WERI-Rb-1 (cell line): ENCODE measurements at regions not wholly inside any gene's neighbourhood (a gene's known extent, or its start where the extent isn't known, plus 50 kb on each side); places are given as distances from the start of the nearest gene placed in this dataset.

Source experiments
- DNase-seq: peaks from one replicate; pipeline ENCODE4 v3.0.0-alpha.2; 2020
- H3K27ac ChIP-seq: fragments of 250-450 bp; sonication (Bioruptor Pico); 2 replicates; pipeline ENCODE4 v1.5.1; 2020; ENCODE audit warnings: mild to moderate bottlenecking, moderate library complexity
- H3K27me3 ChIP-seq: fragments of 250-450 bp; sonication (Bioruptor Pico); 2 replicates; pipeline ENCODE4 v1.5.1; 2021; ENCODE audit warnings: mild to moderate bottlenecking, low read depth, moderate library complexity; ENCODE audit not compliant: insufficient read depth, severe bottlenecking
- H3K36me3 ChIP-seq: fragments of 250-450 bp; sonication (Bioruptor Pico); 2 replicates; pipeline ENCODE4 v1.5.1; 2020; ENCODE audit warnings: mild to moderate bottlenecking, moderate library complexity
- H3K4me3 ChIP-seq: 2 replicates; pipeline ENCODE4 v1.5.1; 2011; ENCODE audit warnings: low read depth, mild to moderate bottlenecking, control low read depth, low read length
- H3K9me3 ChIP-seq: fragments of 250-450 bp; sonication (Bioruptor Pico); 2 replicates; pipeline ENCODE4 v1.5.1; 2021; ENCODE audit warnings: mild to moderate bottlenecking, moderate library complexity; ENCODE audit not compliant: severe bottlenecking
- CTCF ChIP-seq: IDR thresholded peaks from 2 replicates; pipeline ENCODE4 v1.5.1; 2011; ENCODE audit warnings: low read depth, mild to moderate bottlenecking, control low read depth, inconsistent platforms, low read length

DNA sequence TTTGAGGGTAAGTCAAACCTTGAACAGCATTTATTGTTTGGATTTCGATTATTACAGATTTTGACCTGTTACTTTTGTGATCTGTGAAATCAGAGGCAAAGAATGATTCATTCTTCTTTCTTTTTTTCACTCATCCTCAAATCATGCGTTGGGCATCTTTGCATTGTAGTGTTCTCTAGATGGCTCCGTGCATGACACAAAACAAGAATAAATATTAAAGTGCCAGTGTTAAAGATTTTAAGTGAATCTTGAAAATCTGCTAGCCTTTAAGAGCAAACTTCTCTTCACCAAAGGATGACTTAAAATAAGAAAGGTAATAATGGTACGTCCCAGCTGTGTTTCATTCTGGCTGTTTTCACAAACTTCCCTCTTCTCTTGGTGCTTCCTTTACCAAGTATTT is 361.9 kb upstream of the SMARCA2 start:
- H3K4me3 ChIP-seq, result no peak overlapping the region
- no peaks in the 10 kb centered on the region for H3K36me3 ChIP-seq
- no peak for DNase-seq
- H3K27me3 ChIP-seq, result peaks cover 74% of the 10 kb centered on the region
- peaks cover 2% of the 10 kb centered on the region for H3K9me3 ChIP-seq
- no peak for TF ChIP-seq CTCF
- no peak overlapping the region for H3K27ac ChIP-seq

DNA sequence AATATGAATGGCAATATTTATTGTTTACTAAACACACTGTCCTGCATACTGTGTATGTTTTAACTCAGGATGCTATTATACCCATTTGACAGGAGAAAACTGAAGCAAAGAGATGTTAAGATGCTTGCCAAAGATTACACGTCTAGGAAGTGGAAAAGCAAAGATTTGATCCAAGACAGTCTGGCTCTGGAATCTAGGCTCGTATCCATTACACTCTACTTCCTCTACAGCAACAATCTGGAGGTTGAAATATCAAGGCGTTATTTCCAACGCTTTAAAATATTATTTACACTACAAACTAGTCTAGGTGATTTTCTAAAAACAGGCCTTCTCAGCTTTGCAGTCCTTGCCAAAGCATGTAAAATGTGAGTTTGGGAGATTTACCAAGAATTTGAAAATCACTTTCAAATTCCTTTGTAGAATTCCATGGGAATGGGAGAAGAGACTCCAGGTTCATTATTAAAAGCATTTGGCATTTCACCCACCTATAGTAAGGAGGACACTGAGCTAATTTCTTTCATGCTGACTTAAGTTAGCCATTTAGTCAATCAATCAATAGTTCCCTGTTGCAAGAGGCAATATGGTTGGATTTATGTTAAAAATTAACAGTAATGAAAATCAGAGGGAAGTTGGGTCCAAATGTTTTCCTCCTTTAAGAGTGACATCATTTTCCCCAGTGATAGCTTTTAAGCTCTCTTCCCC is 356.3 kb upstream of the SMARCA2 start:
- no peak for TF ChIP-seq CTCF
- no peaks in the 10 kb centered on the region for H3K36me3 ChIP-seq
- H3K4me3 ChIP-seq, result no peak overlapping the region

GRCh38 chr9:1659363-1659690 is 355.8 kb upstream of the SMARCA2 start:
- H3K9me3 ChIP-seq, result peaks cover 2% of the 10 kb centered on the region
- H3K27ac ChIP-seq, result no peak overlapping the region
- TF ChIP-seq CTCF, result no peak
- no peaks in the 10 kb centered on the region for H3K36me3 ChIP-seq
- DNase-seq, result no peak
- no peak overlapping the region for H3K4me3 ChIP-seq
- peaks cover 57% of the 10 kb centered on the region for H3K27me3 ChIP-seq

More for the DNA sequence above, 356.3 kb upstream of the SMARCA2 start:
- no peak for DNase-seq
- Histone ChIP-seq H3K27me3 (peaks cover 60% of the 10 kb centered on the region), H3K27ac (no peak overlapping the region), H3K9me3 (peaks cover 2% of the 10 kb centered on the region)

GRCh38 chr9:1668441-1668840 is 346.7 kb upstream of the SMARCA2 start:
- DNase-seq, result no peak
- no peaks in the 10 kb centered on the region for H3K9me3 ChIP-seq
- no peak overlapping the region for H3K4me3 ChIP-seq
- TF ChIP-seq CTCF, result no peak
- H3K27me3 ChIP-seq, result peaks cover 11% of the 10 kb centered on the region
- no peak overlapping the region for H3K27ac ChIP-seq
- H3K36me3 ChIP-seq, result no peaks in the 10 kb centered on the region

GRCh38 chr9:1673300-1673699 is 341.8 kb upstream of the SMARCA2 start:
- no peaks in the 10 kb centered on the region for H3K36me3 ChIP-seq
- TF ChIP-seq CTCF, result no peak
- no peak overlapping the region for H3K27ac ChIP-seq
- H3K27me3 ChIP-seq, result peaks cover 14% of the 10 kb centered on the region
- H3K9me3 ChIP-seq, result no peaks in the 10 kb centered on the region
- no peak overlapping the region for H3K4me3 ChIP-seq
- no peak for DNase-seq

DNA sequence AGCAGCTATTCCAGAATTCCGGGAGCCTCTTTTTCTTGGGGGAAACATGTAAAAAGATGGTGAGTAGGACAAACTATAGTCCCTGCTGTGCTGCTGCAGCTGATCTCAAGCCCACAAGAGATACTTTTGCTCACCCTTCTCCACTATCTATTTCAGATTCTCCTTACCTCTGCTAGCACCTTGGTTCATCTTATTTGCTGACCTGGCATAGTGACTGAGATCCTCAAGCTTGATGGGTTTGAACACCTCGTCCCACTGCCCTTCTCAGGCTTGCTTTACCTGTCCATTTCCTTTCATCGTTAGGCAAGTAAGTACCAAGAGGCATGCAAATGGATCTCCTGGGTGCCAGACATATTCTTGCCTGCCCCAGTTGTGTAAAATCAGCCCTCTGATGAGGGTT is 338.4 kb upstream of the SMARCA2 start:
- no peaks in the 10 kb centered on the region for H3K36me3 ChIP-seq
- DNase-seq, result no peak
- no peaks in the 10 kb centered on the region for H3K9me3 ChIP-seq
- no peak for TF ChIP-seq CTCF
- no peak overlapping the region for H3K4me3 ChIP-seq
- H3K27me3 ChIP-seq, result peaks cover 20% of the 10 kb centered on the region
- no peak overlapping the region for H3K27ac ChIP-seq
